ENCODE measurements at regions not wholly inside any gene's neighbourhood (a gene's known extent, or its start where the extent isn't known, plus 50 kb on each side); places are given as distances from the start of the nearest gene placed in this dataset.

GRCh38 chr20:24799971-24800580 lies 149.0 kb upstream of the CST7 start:
- TF ChIP-seq CTCF (IDR thresholded peaks at IDR 0.05; ENCODE audit: extremely low read depth in 1 of 2, insufficient read depth in 1 of 2, low read depth in 1 of 2, low read length in 2 of 2), result no peak
- TF ChIP-seq EZH2 (IDR thresholded peaks at IDR 0.05; ENCODE audit: borderline replicate concordance, low read depth, low read length, severe bottlenecking), result no peak
- no peak for TF ChIP-seq MAX (IDR thresholded peaks at IDR 0.05; ENCODE audit: insufficient read depth, insufficient read length)

Data from endothelial cell of umbilical vein (primary cell).